Lower leg skin (tissue), 4 donors: ENCODE measurements at regions not wholly inside any gene's neighbourhood (a gene's known extent, or its start where the extent isn't known, plus 50 kb on each side); places are given as distances from the start of the nearest gene placed in this dataset.
"Not testable (repeated sequence)": the region's sequence is repeated elsewhere in the genome, so short reads cannot be mapped to it uniquely, and the experiment has no call there.

ENCODE experiments used
- DNase-seq, 2 donors: peaks; one replicate each; pipeline ENCODE4 v3.0.0-alpha.2; 2019; ENCODE audit warnings: low spot score in 2 of 2
- H3K4me3 ChIP-seq: fragments of 200-600 bp; sonication (generic); 2 replicates; pipeline ENCODE4 v1.5.1; 2017; ENCODE audit warnings: mild to moderate bottlenecking, low read depth; ENCODE audit not compliant: poor library complexity, severe bottlenecking
- CTCF ChIP-seq, 3 donors: fragments of 450-650 bp; IDR thresholded peaks; one replicate each; pipeline ENCODE4 v1.5.1; 2016; ENCODE audit warnings: antibody characterized with exemption in 3 of 3, mild to moderate bottlenecking in 3 of 3, moderate library complexity in 2 of 3
- POLR2A ChIP-seq, 2 donors: fragments of 450-650 bp; IDR thresholded peaks; one replicate each; pipeline ENCODE4 v1.6.1; 2016 to 2017; ENCODE audit warnings: antibody characterized with exemption in 2 of 2, mild to moderate bottlenecking in 1 of 2, moderate library complexity in 1 of 2
- WGBS, 2 donors: methylation state at CpG; one replicate each; pipeline ENCODE4 v1.1.5; 2018; 5-methylcytosine and 5-hydroxymethylcytosine counted together
- intact Hi-C: fragments of 100-400 bp; cut with DNase I; formaldehyde crosslinking; loops from one replicate; pipeline ENCODE4 v1.15.0; 2023; ENCODE audit warnings: low total_unique reads

GRCh38 chr12:46628176-46628575 is 197.6 kb downstream of the SLC38A4 start:
- intact Hi-C loops: no loop called here
- no peak for DNase-seq
- H3K4me3 ChIP-seq: no peak overlapping the region
- no peak for TF ChIP-seq POLR2A (IDR thresholded peaks at IDR 0.05)
- no peak for TF ChIP-seq CTCF (IDR thresholded peaks at IDR 0.05)
- 71 to 79% methylated on average over 1 of the region's 1 CpG for WGBS, 2 donors

- no peak overlapping the region for H3K4me3 ChIP-seq
- DNase-seq: no peak
- WGBS, 2 donors: 96 to 97% methylated on average over 3 of the region's 3 CpGs
- TF ChIP-seq POLR2A (IDR thresholded peaks at IDR 0.05) (no peak), CTCF (IDR thresholded peaks at IDR 0.05) (no peak)
- intact Hi-C loops: no loop called here
These were observed 198.1 kb downstream of the SLC38A4 start for GRCh38 chr12:46627686-46628085.

GRCh38 chr12:46619474-46619873 is 206.3 kb downstream of the SLC38A4 start:
- 95 to 100% methylated on average over 5 of the region's 5 CpGs for WGBS, 2 donors

GRCh38 chr12:46617737-46618136 is 208.1 kb downstream of the SLC38A4 start:
- intact Hi-C loops, H3K4me3 ChIP-seq, DNase-seq: not testable (repeated sequence)
- 98% methylated on average over 11 of the region's 11 CpGs for WGBS, 2 donors

More at GRCh38 chr12:46619474-46619873, 206.3 kb downstream of the SLC38A4 start:
- intact Hi-C loops, DNase-seq, H3K4me3 ChIP-seq: not testable (repeated sequence)

GRCh38 chr12:46617167-46617566 is 208.6 kb downstream of the SLC38A4 start:
- WGBS, 2 donors: 50 to 54% methylated on average over 4 of the region's 4 CpGs
- DNase-seq: peak in 1 of 2 donors; percentile 79
- intact Hi-C loops: no loop called here
- no peak for TF ChIP-seq POLR2A (IDR thresholded peaks at IDR 0.05)
- no peak for TF ChIP-seq CTCF (IDR thresholded peaks at IDR 0.05)
- H3K4me3 ChIP-seq: no peak overlapping the region

- intact Hi-C loops: no loop called here
- no peak for DNase-seq
- H3K4me3 ChIP-seq: no peak overlapping the region
- TF ChIP-seq CTCF (IDR thresholded peaks at IDR 0.05): no peak
- no peak for TF ChIP-seq POLR2A (IDR thresholded peaks at IDR 0.05)
- 97 to 100% methylated on average over 3 of the region's 3 CpGs for WGBS, 2 donors
These were observed 215.0 kb downstream of the SLC38A4 start for GRCh38 chr12:46610754-46611153.

GRCh38 chr12:46609674-46610073 is 216.1 kb downstream of the SLC38A4 start:
- WGBS, 2 donors: 90 to 91% methylated on average over 2 of the region's 2 CpGs
- H3K4me3 ChIP-seq: no peak overlapping the region
- intact Hi-C loops: no loop called here
- no peak for TF ChIP-seq POLR2A (IDR thresholded peaks at IDR 0.05)
- TF ChIP-seq CTCF (IDR thresholded peaks at IDR 0.05): no peak
- DNase-seq: no peak
